ENCODE measurements at regions not wholly inside any gene's neighbourhood (a gene's known extent, or its start where the extent isn't known, plus 50 kb on each side); places are given as distances from the start of the nearest gene placed in this dataset.

DNA sequence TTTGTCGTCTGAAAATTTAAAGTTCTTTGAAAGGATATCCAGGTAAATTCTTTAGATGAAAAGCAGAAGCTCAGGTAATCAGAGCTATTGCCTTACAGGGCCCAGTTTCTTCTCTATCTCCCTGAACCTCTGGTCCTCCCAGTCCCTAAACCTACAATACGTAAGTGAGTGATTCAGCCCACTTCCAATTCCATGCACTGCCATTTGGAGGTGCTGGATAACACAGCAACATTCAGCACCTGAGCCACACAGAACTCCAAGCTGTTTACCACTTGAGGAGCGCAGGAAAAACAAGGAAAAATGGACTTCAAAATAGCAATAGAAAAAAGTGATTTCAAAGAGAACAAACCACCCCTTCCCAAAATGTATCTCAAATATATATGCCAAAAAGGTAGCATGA is 105.0 kb upstream of the DNAJC10 start:
- TF ChIP-seq FOXK2 (IDR thresholded peaks at IDR 0.05) (no peak), SP1 (IDR thresholded peaks at IDR 0.05) (no peak), FOXA1 (IDR thresholded peaks at IDR 0.05) (no peak), BHLHE40 (IDR thresholded peaks at IDR 0.05; ENCODE audit: borderline replicate concordance) (no peak), FOXM1 (IDR thresholded peaks at IDR 0.05; ENCODE audit: borderline replicate concordance) (no peak), PKNOX1 (IDR thresholded peaks at IDR 0.05) (no peak), NFRKB (IDR thresholded peaks at IDR 0.05) (no peak), ARNT (IDR thresholded peaks at IDR 0.05) (no peak), LEF1 (IDR thresholded peaks at IDR 0.05; ENCODE audit: borderline replicate concordance) (no peak), TARDBP (IDR thresholded peaks at IDR 0.05) (no peak), SUZ12 (IDR thresholded peaks at IDR 0.05) (no peak), HDGF (IDR thresholded peaks at IDR 0.05; ENCODE audit: borderline replicate concordance) (no peak), L3MBTL2 (conservative IDR thresholded peaks at IDR 0.05) (no peak)

All from HEK293T (cell line).